Caki2 (cell line): ENCODE measurements at regions not wholly inside any gene's neighbourhood (a gene's known extent, or its start where the extent isn't known, plus 50 kb on each side); places are given as distances from the start of the nearest gene placed in this dataset.
A peak's percentile ranks its signal among the peaks of the same experiment; 100 is the strongest.
"Not testable (repeated sequence)": the region's sequence is repeated elsewhere in the genome, so short reads cannot be mapped to it uniquely, and the experiment has no call there.

Experiments used
- DNase-seq: peaks from one replicate; pipeline ENCODE4 v3.0.0-alpha.2; 2015; ENCODE audit warnings: low read depth
- in situ Hi-C: cut with HindIII; loops from 2 replicates; pipeline ENCODE4 v1.10.0; 2016; ENCODE audit warnings: low sequenced_read_pairs, low pct_unique_long_range_greater_than_20kb, mixed read lengths

- DNase-seq = peak; percentile 40
- in situ Hi-C loops = no loop called here
These were observed 109.6 kb upstream of the RBMS3 start for GRCh38 chr3:29171043-29171990.

- in situ Hi-C loops = no loop called here
- no peak for DNase-seq
These were observed 104.4 kb upstream of the RBMS3 start for GRCh38 chr3:29176501-29176900.

- in situ Hi-C loops = no loop called here
- no peak for DNase-seq
These were observed 101.8 kb upstream of the RBMS3 start for GRCh38 chr3:29178809-29179793.

- DNase-seq = no peak
- in situ Hi-C loops = no loop called here
These were observed 99.6 kb upstream of the RBMS3 start for GRCh38 chr3:29181149-29181780.

- in situ Hi-C loops = no loop called here
- no peak for DNase-seq
These were observed 99.0 kb upstream of the RBMS3 start for GRCh38 chr3:29181872-29182271.

GRCh38 chr3:29182828-29183227 is 98.0 kb upstream of the RBMS3 start:
- DNase-seq, in situ Hi-C loops: not testable (repeated sequence)

GRCh38 chr3:29183346-29184087 is 97.4 kb upstream of the RBMS3 start:
- no peak for DNase-seq

GRCh38 chr3:29185706-29186105 is 95.2 kb upstream of the RBMS3 start:
- in situ Hi-C loops = no loop called here
- DNase-seq = no peak

More at GRCh38 chr3:29183346-29184087, 97.4 kb upstream of the RBMS3 start:
- in situ Hi-C loops = no loop called here

GRCh38 chr3:29186131-29186599 is 94.7 kb upstream of the RBMS3 start:
- in situ Hi-C loops = no loop called here
- DNase-seq = peak; percentile 93

- in situ Hi-C loops = no loop called here
- peak; percentile 90 for DNase-seq
These were observed 93.7 kb upstream of the RBMS3 start for GRCh38 chr3:29186982-29187725.

- no peak for DNase-seq
- in situ Hi-C loops = no loop called here
These were observed 91.5 kb upstream of the RBMS3 start for GRCh38 chr3:29189328-29189727.

GRCh38 chr3:29194139-29194538 is 86.7 kb upstream of the RBMS3 start:
- DNase-seq = no peak
- in situ Hi-C loops = no loop called here

- in situ Hi-C loops = no loop called here
These were observed 85.8 kb upstream of the RBMS3 start for GRCh38 chr3:29195056-29195455.

GRCh38 chr3:29201604-29202003 is 79.3 kb upstream of the RBMS3 start:
- no peak for DNase-seq

More at GRCh38 chr3:29195056-29195455, 85.8 kb upstream of the RBMS3 start:
- DNase-seq = no peak

GRCh38 chr3:29202378-29202777 is 78.5 kb upstream of the RBMS3 start:
- in situ Hi-C loops = no loop called here
- no peak for DNase-seq

More at GRCh38 chr3:29201604-29202003, 79.3 kb upstream of the RBMS3 start:
- in situ Hi-C loops = no loop called here

GRCh38 chr3:29203851-29204250 is 77.0 kb upstream of the RBMS3 start:
- in situ Hi-C loops = no loop called here
- no peak for DNase-seq

GRCh38 chr3:29207427-29207826 is 73.4 kb upstream of the RBMS3 start:
- in situ Hi-C loops = no loop called here
- DNase-seq = no peak
